LHCN-M2 (cell line): ENCODE measurements at regions not wholly inside any gene's neighbourhood (a gene's known extent, or its start where the extent isn't known, plus 50 kb on each side); places are given as distances from the start of the nearest gene placed in this dataset.
A peak's percentile ranks its signal among the peaks of the same experiment; 100 is the strongest.

ENCODE experiments used
- DNase-seq: peaks from one replicate; pipeline ENCODE4 v3.0.0-alpha.2; 2012; ENCODE audit warnings: low read depth

- DNase-seq = no peak
Measured at GRCh38 chr13:50701469-50701868, 142.0 kb downstream of the DLEU7 start.

GRCh38 chr13:50706505-50706904 lies 137.0 kb downstream of the DLEU7 start:
- DNase-seq = no peak

- DNase-seq = no peak
Measured at GRCh38 chr13:50707628-50708027, 135.9 kb downstream of the DLEU7 start.

- no peak for DNase-seq
Measured at GRCh38 chr13:50708461-50708860, 135.0 kb downstream of the DLEU7 start.

- no peak for DNase-seq
Measured at GRCh38 chr13:50709058-50709457, 134.4 kb downstream of the DLEU7 start.

GRCh38 chr13:50711131-50711815 lies 132.2 kb downstream of the DLEU7 start:
- DNase-seq = no peak

GRCh38 chr13:50711996-50712395 lies 131.5 kb downstream of the DLEU7 start:
- DNase-seq = no peak

- DNase-seq = no peak
Measured at GRCh38 chr13:50712456-50712855, 131.0 kb downstream of the DLEU7 start.

- no peak for DNase-seq
Measured at GRCh38 chr13:50712881-50713280, 130.6 kb downstream of the DLEU7 start.

GRCh38 chr13:50713523-50714248 lies 129.8 kb downstream of the DLEU7 start:
- peak; percentile 85 for DNase-seq

GRCh38 chr13:50714891-50715290 lies 128.6 kb downstream of the DLEU7 start:
- no peak for DNase-seq

- DNase-seq = no peak
Measured at GRCh38 chr13:50715402-50716146, 127.9 kb downstream of the DLEU7 start.

- peak; percentile 37 for DNase-seq
Measured at GRCh38 chr13:50720861-50721671, 122.4 kb downstream of the DLEU7 start.

- no peak for DNase-seq
Measured at GRCh38 chr13:50721672-50721992, 121.9 kb downstream of the DLEU7 start.

GRCh38 chr13:50722440-50723125 lies 120.9 kb downstream of the DLEU7 start:
- DNase-seq = no peak

GRCh38 chr13:50724438-50724837 lies 119.1 kb downstream of the DLEU7 start:
- DNase-seq = no peak

GRCh38 chr13:50724913-50725312 lies 118.6 kb downstream of the DLEU7 start:
- DNase-seq = no peak

GRCh38 chr13:50726164-50726563 lies 117.3 kb downstream of the DLEU7 start:
- DNase-seq = no peak

GRCh38 chr13:50729177-50729576 lies 114.3 kb downstream of the DLEU7 start:
- no peak for DNase-seq

GRCh38 chr13:50730496-50731351 lies 112.8 kb downstream of the DLEU7 start:
- DNase-seq = no peak
